NCI-H2029 (cell line): ENCODE measurements at regions not wholly inside any gene's neighbourhood (a gene's known extent, or its start where the extent isn't known, plus 50 kb on each side); places are given as distances from the start of the nearest gene placed in this dataset.

Source experiments
- DNase-seq: peaks from one replicate; lab custom pipeline; 2025; lab: John Stamatoyannopoulos, UW

DNA sequence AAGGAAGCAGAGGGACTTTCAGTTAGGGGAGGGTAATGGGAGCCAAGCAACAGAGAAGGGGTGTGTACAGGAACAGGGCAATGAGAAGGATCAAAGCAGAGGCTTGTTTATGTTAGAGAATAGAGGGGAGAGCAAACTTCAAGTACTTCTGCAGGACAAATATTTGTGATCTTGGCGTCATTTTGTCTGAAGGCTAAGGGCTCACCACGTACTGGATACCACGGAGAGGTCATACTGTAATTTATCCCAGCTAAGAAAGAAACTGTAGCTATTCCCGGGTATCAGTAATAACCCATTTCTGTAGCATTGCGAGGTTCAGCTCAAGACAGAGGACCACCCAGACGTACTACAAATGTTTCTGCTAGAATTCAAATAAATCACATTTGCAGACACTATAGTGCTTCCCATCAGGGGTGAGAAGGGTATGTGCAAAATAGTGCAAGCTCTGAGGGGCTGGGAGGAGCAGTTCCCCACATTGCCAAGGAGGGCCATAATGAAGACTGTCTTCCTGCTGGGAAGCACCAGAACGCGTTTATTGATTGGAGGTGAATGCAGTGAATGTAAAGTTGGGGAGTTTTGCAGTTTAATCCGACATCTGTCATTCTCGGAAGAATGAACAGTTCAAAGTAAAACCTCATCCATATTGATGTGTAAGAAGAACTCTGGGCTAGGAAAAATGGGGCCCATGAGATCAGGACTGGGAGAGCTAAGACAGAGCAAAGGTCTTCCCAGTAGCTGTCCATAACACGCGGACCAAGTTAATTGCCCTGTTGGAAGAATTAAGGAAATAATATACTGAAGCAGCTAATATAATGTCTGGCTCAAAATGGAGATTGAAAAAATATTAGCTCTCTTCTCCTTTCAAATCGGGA lies 136.9 kb downstream of the RWDD3 start:
- DNase-seq = no peak

DNA sequence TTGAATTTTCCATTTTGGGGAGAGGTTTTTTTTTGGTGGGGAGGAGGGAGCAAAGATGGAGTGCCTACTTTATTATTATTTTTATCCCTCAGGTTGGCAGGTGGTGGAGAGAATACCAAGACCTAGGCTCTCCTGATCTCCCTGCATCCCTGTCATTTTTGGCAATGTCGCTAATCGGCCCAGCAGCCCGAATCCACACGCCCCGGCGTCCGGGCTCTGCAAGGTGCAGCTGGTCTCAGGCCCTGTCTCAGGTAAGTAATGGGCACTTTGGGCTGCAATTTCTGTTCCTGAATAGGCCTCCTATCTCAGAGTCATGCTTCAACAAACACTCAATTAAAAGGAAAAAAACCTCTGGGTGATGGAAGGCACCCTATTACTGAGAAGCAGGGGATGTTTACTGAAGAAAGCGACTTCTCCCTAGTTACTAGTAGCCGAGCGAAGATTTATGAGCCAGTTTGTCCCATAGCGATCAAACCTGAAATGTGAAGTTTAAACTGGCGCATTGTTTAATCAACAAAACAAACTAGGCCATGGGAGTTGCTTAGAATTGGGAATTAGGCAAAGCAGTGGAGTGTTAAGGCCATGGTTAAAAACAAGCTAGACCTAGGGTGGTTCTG lies 137.8 kb downstream of the RWDD3 start:
- no peak for DNase-seq

DNA sequence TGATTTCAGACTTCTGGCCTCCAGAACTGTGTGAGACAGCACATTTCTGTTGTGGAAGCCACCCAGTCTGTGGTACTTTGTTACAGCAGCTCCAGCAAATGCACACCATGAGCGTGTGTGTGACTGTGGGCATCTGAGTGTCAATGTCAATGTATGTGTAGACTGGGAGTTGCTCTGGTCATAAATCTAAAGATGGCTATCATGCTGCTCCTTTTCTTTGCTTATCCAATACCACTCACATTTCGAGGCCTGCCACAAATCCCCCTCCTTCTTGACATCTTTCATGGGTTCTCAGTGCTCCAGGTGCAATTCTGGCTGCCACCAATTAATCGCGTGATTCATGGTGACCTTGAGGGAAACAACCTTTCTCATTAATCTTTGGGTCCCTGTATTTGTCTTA lies 141.2 kb downstream of the RWDD3 start:
- no peak for DNase-seq

DNA sequence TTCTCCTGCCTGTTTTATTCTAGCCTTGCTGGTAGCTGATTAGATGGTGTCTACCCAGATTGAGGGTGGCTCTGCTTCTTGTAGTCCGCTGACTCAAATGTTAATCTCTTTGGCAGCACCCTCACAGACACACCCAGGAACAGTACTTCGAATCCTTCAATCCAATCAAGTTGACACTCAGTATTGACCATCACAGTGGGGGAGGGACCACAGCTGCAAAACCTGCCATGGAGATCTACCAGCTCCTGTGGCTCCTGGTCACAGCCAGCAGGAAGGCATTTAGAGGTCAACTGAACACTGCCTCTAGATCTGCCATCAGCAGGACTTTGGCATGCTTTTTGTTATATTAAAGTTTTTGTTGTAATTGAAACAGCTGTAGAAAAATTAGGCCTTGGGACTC lies 146.9 kb downstream of the RWDD3 start:
- DNase-seq = no peak

GRCh38 chr1:95382000-95382786 lies 148.2 kb downstream of the RWDD3 start:
- DNase-seq = no peak

DNA sequence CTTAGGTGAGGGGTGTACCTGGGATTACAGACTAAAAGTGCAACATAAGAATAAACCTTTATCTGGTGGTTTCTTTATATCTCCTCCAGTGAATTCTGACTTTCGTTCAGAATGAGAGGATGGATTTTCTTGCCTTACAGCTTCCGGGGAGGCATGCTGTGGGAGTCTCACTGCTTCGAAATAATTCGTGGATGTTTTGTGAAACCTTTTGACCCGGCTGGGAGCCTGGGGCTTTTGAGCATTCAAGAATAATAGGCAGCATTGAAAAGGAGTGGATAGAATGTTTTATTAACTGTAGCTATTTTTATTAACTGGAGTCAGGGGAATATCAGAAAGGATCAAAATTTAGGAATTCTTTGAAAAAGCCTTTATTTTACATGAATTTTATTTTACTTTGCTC lies 149.1 kb downstream of the RWDD3 start:
- no peak for DNase-seq

DNA sequence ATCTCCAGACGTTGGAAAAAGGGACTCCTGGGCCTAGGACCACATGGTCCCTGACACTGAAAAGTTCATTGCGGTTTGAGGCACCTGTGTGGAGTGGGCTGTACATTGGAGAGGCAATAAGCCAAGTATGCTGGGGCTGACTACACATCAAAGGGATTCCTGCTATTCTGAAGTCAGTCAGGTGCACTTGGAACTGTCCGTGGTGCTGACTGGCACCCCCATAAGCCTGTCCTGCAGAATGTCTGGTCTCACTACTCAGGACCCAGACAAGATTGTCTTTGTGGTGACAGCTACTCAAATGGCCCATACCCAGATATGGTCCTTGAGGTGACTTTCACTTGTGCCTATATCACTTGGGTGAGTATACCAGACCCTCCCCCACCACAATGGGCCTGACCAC lies 150.6 kb downstream of the RWDD3 start:
- no peak for DNase-seq

DNA sequence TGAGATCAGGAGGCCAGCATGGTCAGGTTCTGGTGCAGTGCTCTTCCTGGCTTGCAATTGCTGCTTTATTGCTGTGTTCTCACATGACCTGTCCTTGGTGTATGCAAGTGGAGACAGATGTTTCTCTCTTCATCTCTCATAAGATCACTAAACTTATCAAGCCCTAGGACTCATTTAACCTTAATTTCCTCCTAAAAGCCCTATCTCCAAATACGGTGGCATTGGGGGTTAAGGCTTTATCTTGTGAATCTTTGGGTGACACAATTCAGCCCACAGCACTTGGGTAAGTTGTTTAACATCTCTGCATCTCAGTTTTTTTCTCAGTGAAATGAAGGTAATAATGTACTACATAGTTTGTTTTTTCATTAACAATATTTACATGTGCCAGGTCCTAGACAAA lies 152.4 kb downstream of the RWDD3 start:
- DNase-seq = no peak

DNA sequence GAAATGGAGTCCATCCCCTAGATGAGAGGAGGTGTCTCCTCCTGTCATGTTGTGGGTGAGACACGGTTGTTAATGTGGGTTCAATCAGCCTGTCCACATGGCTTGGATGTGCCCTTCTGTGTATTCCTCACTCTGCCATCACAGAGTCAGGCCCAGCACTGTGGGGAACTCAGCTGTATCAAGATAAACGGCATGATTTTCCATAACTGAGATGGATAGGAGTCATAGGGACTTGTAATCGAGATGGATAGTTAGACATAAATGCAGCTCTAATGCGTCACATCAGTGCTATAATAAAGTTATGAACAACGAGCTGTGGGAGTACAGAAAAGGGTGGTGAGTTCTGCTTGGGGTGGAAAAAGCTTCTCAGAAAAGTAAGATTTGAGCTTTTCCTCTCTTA lies 152.9 kb downstream of the RWDD3 start:
- no peak for DNase-seq

DNA sequence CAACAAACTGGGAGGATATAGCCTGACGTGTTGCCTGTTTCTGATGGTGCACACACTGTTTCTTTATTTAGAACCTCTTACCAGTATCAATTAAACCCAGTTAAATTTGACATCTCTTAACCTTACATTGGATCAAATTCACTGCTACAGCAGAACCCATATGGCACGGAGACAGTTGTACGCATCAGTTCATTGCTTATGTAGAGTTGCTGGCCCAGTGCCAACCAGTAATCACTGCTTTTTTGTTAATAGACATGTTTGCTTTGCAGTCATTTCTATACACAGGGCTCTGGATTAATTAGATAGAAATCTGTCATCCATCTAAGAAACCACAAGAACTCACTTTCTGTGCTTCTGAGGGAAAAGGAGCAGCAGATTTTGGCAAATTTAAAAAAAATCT lies 154.0 kb downstream of the RWDD3 start:
- DNase-seq = peak; percentile 28

DNA sequence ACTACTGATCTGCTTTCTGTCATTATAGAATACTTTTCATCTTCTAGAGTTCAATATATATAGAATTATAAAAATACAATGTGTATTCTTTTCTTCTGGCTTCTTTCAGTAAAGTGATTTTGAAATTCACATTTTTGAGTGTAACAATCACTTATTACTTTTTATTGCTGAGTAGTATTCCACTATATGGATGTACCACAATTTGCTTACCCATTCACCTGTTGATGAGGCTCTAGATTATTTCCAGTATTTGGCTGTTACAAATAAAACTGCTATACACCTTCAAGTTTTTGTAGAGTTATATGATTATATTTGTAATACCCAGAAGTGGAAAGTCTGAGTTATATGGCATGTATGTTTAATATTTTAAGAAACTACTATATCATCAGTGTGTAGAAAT lies 159.4 kb downstream of the RWDD3 start:
- DNase-seq = no peak

DNA sequence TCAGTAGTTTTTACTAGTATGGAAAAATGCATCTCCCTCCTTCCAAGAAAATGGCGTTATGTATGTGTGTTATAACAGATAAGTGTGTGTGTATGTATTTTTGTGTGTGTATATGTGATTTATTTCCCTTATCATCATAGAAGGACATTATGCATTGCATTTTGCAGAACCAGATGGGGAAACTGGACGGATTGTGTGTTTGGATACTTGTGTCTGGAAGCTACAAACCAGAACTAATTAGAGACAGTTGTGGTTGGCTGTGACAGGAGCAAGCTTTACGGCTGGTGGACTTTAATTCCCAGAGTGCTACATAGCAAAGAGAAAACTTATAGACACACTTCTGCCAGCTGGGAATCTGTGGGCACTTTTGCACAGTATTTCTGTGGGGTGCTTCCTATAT lies 162.5 kb downstream of the RWDD3 start:
- DNase-seq = no peak

DNA sequence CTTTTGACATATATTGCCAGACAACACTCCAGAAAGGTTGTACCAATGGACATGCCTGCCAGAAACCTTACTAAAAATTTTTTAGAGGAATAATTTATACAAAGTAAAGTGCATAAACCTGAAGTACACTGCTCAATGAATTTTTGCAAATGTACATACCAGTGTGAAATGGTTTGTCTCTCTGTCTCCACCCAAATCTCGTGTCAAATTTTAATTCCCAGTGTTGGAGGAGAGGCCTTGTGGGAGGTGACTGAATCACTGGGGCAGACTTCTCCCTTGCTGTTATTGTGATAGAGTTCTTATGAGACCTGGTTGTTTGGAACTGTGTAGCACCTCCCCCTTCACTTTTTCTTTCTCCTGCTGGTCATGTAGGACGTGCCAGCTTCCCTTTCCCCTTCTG lies 168.8 kb downstream of the RWDD3 start:
- no peak for DNase-seq

DNA sequence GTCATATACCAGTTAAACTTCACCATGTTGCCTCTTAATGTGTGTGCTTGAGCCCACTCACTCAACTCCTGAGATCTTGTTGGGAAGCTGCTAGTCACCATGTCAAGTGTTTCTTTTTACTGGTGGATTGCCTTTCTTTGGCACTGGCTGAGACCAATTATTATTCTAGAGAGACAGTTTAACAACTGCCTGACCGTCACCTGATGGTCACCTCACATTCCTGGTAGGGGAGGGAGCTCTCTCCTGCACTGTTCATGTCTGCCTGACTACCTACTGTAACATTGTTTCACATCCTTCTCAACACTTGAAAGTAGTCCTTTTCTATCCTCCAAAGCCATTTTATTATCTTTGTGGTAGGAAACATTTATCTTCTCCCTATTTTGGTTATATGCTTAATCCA lies 172.3 kb downstream of the RWDD3 start:
- no peak for DNase-seq

DNA sequence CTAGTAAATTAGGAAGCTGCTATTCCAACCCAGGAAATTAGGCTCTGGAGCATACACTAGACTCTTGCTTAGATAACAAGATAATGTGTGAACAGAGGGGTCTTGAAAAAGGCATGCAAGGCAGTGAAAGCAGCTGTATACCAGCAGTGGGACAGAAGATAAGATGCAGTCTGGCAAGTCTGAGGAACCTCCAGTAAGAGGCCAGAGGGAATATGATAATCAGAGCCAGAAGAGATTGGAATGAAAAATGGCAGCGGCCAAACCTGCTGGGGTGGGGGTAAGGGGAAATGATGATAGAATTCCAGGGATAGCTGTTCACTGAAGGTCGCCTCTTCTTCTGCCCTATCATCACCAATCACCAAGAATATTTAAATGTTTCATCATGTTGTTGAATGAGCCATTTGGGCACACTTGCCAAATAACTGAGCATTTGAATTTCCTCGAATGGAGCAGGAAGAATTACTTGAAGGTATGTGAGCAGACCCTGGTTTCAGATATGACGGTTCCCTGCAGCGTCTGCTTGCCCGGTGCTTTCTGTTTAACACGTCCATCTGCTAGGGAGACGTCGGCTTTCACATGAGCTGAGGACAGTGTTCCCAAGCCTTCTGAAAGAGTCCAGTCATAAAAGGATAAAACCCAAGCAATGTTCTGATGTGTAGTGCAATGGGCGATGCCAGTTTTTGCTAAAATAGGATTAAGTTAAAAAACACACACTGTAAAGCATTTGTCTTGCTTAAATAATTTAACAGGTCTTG lies 173.3 kb downstream of the RWDD3 start:
- no peak for DNase-seq

DNA sequence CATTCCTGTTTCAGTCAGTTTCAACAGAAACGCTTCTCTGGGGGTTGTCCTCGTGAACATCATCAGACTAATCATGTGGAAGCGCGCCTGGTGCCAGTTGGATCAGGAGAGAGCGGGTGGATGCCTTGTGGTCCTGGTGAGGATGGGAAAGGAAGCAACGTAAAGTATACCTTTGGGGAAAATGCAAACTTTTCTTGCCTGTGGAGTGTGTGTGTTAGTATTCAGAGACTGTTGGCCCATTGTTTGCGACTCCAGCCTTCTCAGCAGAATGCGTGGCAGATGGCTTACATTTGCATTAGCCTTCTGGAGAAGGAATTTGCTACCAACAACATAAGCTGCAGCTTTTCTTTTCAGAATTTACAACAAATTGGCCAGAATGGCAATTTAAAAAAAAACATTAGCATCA lies 173.9 kb downstream of the RWDD3 start:
- no peak for DNase-seq

GRCh38 chr1:95408507-95409136 lies 174.6 kb downstream of the RWDD3 start:
- DNase-seq = no peak

DNA sequence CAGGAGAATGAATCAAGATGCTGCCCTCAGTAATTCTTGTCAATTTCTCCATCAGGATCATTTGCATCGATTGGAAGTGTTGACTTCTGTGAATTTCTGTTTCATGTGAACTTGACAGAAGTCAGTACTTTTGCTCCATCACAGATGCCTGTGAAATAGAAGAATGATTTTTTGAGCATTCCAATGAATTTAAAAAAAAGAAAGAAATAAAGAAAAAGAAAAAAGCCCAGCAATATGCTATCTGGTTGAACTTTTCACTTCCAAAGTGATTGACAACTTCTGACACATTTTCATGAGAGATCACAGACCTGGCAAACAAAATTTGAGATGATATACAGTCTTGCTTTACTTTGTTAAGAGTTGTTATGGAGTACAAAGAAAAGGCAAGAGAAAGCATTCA lies 175.3 kb downstream of the RWDD3 start:
- no peak for DNase-seq

- no peak for DNase-seq
Measured at GRCh38 chr1:95409901-95410300, 175.9 kb downstream of the RWDD3 start.

DNA sequence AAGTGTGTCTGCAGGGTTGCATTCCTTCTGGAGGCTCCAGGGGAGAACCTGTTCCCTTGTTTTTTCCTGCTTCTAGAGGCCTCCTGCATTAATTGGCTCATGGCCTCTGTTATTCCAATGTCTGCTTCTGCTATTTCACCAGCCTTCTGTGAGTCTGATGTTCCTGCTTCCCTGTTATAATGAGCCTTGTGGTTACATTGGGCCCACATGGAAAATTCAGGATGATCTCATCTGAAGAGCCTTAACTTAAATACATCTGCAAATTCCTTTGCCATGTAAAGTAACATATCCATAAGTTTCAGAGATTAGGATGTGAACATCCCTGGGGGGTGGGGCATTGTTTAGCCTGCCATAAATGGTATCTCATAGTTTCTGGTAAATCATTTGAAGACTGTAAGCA lies 181.1 kb downstream of the RWDD3 start:
- DNase-seq = no peak

DNA sequence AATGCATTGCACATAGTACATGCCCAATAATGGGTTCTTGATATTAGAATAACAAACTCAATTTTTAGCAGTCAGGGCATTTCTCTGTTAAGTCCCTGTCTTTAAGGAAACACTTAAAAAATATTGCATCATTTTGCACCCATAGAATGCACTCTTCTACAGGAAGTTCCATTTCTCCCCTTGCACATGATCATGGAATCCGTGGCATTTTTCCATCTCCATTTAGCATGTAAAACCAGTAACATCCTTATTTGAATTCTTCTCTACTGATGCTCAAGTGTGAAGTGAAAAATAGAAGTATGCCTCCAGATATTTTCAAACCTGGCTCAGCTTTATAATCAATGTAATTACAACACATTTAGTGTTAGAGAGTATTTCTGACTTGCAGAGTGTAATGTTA lies 192.8 kb downstream of the RWDD3 start:
- no peak for DNase-seq

GRCh38 chr1:95427525-95427924 lies 193.5 kb downstream of the RWDD3 start:
- DNase-seq = no peak
